GM12872 (cell line): ENCODE measurements at regions not wholly inside any gene's neighbourhood (a gene's known extent, or its start where the extent isn't known, plus 50 kb on each side); places are given as distances from the start of the nearest gene placed in this dataset.
A peak's percentile ranks its signal among the peaks of the same experiment; 100 is the strongest.

Source experiments
- TF ChIP-seq, protein P1 (sequence below): IDR thresholded peaks from 3 replicates; pipeline ENCODE4 v1.5.1; 2011; ENCODE audit warnings: low read depth, mild to moderate bottlenecking, low read length, moderate library complexity; ENCODE audit not compliant: insufficient read depth

DNA sequence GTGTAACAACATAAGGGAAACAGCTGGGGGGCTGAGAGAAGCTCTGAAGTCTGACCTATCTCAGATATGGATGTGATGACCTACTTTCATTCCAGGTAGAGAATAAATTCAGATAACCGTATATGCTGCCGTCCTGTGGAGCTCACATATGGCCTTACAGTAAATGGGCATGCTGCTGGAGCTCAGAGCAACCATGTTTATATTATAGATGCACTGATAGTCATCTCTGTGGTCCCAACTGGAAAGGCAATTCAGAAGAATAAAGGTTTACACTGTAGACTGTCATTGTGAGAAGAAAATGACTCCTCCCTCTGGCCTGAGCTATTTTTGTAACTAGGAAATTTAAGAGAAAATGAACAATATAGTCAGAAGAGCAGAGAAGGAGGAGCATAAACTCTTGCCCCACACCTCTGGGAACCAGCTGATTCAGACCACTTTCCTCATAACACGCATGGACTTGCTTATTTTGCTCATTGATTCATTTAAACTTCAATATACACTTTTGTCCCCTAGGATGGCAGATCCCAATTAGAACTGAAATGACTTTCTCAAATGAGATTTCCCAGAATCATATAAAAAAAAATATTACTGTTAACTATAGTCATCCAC lies 69.9 kb upstream of the NXPH1 start:
- TF ChIP-seq, protein P1, sequence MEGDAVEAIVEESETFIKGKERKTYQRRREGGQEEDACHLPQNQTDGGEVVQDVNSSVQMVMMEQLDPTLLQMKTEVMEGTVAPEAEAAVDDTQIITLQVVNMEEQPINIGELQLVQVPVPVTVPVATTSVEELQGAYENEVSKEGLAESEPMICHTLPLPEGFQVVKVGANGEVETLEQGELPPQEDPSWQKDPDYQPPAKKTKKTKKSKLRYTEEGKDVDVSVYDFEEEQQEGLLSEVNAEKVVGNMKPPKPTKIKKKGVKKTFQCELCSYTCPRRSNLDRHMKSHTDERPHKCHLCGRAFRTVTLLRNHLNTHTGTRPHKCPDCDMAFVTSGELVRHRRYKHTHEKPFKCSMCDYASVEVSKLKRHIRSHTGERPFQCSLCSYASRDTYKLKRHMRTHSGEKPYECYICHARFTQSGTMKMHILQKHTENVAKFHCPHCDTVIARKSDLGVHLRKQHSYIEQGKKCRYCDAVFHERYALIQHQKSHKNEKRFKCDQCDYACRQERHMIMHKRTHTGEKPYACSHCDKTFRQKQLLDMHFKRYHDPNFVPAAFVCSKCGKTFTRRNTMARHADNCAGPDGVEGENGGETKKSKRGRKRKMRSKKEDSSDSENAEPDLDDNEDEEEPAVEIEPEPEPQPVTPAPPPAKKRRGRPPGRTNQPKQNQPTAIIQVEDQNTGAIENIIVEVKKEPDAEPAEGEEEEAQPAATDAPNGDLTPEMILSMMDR, result no peak

DNA sequence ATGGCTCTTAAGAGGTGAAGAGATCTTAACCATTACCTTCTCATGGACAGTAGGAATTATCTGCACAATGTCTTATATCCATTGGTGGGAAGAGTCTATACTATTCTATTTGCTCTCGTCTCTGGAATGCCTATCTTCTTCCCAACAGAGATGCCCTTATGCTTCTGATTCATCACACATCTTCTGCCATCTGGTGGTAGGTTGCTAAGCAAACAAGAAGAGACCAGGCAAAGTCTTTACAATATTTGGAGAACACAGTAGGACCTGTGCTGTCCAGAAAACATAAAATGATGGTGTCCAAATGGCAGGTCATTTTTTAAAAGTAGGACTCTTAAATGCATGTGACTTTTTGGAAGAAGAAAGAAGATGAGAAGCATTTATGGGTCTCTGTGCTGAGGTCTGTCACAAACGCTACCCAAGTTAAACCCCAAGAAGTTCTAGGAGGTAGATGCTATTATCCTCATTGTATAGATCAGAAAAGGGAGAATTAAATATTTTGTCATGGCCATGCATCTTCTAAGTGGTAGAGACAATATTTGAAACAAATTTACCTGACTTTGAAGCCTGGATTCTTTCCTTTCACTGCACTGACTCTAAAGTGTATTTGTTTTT lies 67.8 kb upstream of the NXPH1 start:
- TF ChIP-seq, protein P1, result peak; percentile 51

DNA sequence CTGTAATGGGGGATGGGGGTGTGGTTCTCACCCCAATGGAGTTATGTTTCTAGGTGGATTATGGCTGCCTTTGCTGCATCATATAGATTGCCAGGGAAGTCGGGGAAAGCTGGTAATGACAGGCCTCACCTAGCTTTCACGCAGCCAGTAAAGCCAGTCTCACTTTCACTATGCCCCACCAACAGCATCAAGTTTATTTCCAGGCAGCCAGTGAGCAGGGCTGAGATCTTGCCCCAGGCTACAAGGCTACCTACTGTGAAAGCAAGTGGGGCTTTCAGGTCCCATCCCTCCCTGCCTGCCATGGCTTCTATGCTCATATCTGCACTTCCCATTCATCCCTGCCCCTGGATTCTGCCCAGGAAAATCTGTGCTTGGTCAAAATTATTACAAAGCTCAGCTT lies 61.7 kb upstream of the NXPH1 start:
- TF ChIP-seq, protein P1, result no peak

DNA sequence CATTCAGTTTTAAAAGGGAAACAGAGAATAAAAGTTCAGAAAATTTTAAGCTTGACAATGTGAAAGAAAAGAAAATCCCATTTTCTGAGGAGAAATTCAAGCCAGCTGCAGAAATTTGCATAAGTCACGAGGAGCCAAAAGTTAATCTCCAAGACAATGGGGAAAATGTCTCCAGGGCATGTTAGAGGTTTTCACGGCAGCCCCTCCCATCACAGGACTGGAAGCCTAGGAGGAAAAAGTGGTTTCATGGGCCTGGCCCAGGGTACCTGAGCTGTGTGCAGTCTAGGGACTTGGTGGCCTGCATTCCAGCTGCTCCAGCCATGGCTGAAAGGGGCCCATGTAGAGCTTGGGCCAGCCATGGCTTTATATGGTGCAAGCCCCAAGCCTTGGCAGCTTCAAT lies 59.6 kb upstream of the NXPH1 start:
- TF ChIP-seq, protein P1, result no peak

DNA sequence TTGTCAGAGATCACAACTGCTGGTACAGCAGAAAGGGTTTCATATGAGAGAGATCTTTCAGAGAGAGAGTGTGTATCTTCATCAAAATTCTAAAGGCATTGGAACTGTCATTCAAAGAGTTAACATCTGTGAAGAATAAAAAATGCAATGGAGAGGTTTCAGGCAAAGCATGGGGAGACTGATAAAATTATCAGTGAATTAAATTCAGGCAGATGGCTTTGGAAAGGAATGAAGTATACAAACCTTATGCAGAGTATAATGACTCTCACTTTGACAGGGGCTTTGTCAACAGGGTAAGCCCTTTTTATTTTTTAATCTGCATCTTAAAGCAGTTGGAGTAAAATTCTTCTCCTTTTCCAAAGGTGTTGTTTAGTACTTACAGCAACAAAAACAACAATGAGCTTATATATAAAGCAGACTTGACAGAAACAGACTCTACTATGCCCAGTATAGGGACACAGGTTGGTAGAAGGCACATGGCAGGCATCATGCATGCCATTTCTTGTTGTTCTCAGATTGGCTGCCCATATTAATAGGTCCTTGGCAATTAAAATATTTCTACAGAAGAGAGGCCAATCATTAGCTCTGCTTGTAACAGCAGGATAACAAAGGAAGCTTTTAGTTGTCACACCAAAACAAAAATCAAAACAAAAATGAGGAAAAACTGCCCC lies 54.9 kb upstream of the NXPH1 start:
- TF ChIP-seq, protein P1, result no peak

DNA sequence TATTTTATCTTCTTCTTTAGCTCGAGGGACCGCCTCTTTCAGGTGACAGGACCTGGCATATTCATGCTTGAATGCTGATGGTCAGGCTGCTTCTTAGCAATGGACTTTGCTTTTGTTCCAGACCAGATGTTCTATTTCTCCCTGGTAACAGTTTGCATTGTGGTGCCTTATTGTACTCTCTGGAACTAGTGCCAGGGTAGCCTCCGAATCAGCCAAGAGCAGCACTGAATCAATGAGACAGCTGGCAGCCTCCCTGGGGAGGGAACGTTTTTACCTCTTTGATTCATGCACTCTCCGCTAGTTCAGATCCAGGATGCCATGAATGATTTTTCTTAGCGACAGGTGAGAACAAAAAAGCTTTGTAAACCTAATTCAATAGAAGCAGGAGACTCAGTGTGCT lies 54.1 kb upstream of the NXPH1 start:
- TF ChIP-seq, protein P1, result no peak

DNA sequence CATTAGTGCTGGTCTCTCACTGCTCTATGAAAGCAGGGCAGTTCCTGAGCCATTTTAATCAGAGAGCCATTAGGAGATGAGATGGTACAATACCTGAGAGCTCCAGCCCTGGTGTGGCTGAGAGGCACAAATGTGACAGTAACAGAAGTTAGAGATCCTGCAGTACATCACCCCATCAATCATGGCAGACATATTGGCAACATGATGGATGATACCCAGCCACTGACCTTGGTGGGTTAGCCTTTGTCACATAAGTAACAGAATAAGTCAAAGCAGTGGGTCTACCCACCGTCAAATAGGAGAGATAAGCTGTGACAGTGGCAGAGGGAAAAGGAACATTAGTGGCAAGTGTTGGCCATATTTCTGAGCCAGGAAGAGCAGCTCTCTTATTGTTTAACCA lies 53.3 kb upstream of the NXPH1 start:
- TF ChIP-seq, protein P1, result no peak
